GM03348 (cell line): ENCODE measurements at regions not wholly inside any gene's neighbourhood (a gene's known extent, or its start where the extent isn't known, plus 50 kb on each side); places are given as distances from the start of the nearest gene placed in this dataset.
"Not testable (repeated sequence)": the region's sequence is repeated elsewhere in the genome, so short reads cannot be mapped to it uniquely, and the experiment has no call there.

Source experiments
- DNase-seq: peaks from one replicate; pipeline ENCODE4 v3.0.0; 2012; ENCODE audit warnings: low spot score

DNA sequence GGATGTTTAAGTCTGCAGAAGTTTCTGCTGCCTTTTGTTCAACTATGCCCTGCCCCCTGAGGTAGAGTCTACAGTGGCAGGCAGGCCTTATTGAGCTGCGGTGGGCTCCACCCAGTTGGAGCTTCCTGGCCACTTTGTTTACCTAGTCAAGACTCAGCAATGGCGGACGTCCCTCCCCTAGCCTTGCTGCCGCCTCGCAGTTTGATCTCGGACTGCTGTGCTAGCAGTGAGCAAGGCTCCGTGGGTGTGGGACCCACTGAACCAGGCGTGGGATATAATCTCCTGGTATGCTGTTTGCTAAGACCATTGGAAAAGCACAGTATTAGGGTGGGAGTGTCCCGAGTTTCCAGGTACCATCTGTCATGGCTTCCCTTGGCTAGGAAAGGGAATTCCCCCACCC is 79.4 kb upstream of the RPS6KA6 start:
- DNase-seq, result not testable (repeated sequence)

DNA sequence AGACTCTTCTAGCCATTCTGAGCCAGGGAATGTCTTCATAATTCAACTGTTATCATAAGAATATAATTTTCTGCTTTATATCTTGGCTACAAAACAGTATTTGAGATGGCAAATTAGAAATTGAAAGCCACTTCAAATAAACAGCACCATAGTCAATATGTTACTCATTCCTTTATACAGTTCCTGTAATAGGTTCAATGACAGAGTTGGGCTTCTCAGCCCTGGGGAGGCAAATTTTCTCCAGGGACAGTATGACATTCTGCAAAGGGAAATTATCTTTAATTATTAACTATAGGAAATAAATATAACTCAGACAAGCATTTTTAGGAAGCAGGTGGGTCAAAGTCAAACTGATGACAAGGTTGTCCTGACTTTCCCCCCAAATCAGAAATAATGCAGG is 71.9 kb upstream of the RPS6KA6 start:
- no peak for DNase-seq

DNA sequence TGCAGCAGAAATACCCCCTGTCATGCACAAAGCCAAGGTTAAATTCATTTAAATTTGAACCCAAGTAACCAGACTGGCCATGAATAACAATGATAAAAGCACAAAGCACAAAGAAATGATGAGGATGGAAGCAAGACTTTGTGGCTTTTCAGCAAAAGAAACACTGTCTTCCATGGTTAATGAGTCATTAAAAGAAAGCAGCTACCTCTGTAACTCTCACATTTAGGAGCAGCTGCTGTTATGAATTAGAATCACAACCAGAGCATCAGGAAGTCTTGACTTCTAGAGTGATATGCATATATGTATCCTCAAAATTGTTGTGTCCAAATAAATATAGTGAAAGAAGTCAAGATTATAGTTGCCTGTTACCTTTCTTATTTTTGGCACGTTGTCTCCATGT is 70.7 kb upstream of the RPS6KA6 start:
- no peak for DNase-seq

DNA sequence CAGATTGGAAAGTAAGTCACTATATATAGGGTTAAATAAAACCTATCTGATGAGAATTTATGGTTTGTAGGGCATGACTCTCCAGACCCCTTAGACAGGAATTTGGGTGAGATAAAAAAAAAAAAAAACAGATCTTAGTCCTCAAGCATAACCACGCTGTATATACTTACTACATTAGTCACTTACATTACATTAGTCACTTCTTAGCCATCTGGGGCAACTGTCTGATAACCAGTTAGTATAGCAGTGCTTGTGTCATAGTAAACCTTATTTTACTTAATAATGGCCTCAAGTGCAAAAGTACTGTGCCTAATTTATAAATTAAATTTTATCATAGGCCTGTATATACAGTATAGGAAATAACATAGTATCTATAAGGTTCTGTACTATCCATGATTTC is 60.2 kb upstream of the RPS6KA6 start:
- DNase-seq, result peak; percentile 11

DNA sequence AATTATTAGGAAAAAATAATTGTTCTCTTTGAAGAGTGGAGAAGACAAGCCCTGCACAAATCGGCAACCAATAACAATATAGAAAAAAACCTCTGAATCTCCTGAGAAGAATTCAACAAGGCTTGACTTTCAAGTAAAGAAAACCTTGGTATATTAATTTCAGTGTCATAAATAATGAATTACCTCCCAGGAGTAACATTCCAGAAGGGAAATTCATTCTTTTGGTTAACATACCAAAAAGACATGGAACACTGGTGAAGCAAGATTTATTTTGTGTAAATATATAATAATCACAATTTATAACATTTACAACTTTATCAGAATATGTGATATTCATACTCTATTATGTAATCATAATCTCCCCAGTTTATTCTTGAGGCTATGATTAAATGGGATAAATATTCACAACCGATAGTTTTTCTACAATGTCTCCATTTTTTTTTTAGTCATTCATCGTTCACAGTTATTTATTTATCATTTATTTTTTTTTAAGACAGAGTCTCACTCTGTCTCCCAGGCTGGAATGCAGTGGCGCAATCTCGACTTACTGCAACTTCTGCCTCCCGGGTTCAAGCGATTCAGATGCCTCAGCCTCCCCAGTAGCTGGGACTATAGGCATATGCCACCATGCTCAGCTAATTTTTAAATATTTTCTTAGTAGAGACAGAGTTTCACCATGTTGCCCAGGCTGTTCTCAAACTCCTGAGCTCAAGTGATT is 53.0 kb upstream of the RPS6KA6 start:
- DNase-seq, result no peak
